Skin epidermis (tissue), 12 donors: ENCODE measurements at regions not wholly inside any gene's neighbourhood (a gene's known extent, or its start where the extent isn't known, plus 50 kb on each side); places are given as distances from the start of the nearest gene placed in this dataset.

Source experiments
- H3K27ac ChIP-seq, 21 experiments: fragments of 200-600 bp; sonication (generic) in 11 of 21; one replicate each; pipeline ENCODE4 v1.5.0; 2020; ENCODE audit warnings: mild to moderate bottlenecking in 3 of 21, inconsistent platforms in 2 of 21, moderate library complexity in 2 of 21
- H3K4me3 ChIP-seq, 7 experiments: fragments of 200-600 bp; sonication (generic) in 2 of 7; one replicate each; pipeline ENCODE4 v1.5.0; 2020; ENCODE audit warnings: inconsistent platforms in 2 of 7, mild to moderate bottlenecking in 2 of 7, moderate library complexity in 1 of 7

DNA sequence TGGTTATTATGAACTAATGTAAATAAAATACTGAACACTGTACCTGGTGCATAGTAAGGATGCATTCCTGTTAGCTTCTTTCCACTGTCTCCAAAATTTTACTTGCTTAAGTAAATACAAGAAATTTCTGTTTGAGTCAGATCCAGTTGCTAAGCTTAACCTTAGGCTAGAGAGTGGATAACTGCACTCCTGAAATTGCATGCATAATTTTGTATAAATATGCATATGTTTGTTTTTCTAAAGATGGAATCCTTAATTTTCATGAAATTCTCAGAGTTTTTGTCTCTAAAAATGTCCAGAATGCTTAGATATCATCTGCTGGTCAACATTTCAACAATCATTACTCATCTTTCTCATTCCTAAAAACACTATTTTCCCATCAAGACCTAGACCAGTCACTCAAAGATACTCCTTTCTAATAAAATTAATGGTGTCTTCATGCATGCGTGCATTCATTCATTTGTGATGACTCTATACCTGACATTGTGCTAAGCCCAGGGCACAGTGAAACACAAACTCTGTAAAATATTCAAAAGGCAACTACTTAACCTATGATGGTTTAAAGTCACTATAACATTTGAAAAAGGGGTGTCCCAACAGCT lies 284.8 kb downstream of the SEC61B start:
- H3K4me3 ChIP-seq, result no peak overlapping the region
- no peak overlapping the region for H3K27ac ChIP-seq

DNA sequence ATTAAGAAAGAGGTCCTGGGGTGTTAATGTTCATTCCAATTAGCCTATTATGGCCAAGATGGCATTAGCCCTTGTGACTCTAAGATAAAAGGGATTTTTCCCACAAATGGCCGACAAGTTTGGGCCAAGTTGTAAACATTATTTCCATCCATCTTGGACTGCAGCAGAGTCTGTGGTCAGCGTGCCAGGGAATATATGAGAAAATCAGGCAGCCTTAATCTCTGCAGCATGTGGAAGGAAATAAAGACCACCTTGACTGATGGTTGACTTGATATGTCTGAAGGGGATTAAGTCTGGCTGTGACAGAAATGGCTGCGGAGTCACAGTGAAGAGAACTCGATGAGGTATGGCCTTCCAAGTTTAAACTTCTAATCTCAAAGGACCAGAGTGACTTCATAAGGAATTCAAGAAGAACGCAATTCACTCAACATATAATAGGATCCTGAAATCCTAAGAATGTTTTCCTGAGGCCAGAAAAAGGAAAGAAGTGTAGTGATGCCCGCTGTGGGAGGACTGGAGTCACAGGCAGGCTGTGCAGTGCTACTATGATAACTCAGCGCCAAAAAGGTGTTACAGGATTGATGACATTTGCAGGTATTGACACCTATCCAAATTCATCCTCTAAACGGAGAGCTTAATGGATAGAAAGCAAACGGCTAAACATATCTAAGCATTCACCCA lies 287.1 kb downstream of the SEC61B start:
- H3K4me3 ChIP-seq, result no peak overlapping the region

DNA sequence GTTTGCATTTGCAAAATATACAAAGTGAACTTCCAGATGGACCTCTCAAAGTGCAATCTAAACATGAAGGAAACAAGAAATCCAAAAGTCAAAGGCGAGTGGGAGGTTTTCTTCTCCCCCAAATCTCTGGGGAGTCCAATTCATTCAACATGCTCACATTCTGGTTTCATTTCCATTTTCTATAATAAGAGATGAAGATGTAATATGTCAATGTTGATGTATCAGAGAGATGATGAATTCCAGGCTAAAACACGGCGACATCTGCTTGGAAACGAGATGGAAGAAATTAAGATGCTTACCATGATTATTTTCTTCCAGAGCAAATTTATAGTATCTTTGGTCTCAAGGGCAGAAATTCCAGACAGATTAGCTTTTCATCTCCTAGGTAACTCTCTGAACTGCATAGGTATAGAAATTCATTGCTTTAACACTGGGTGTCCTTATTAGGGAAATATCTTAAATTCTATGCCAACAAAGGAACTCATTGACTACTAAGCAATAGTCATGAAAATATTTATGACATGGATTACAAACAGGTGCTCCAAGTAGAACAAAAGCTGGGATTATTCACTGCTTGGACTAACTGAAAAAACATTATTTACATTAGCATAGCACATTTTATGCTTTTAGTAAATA lies 287.9 kb downstream of the SEC61B start:
- Histone ChIP-seq H3K4me3 (no peak overlapping the region), H3K27ac (no peak overlapping the region)

More for the DNA sequence above, 287.1 kb downstream of the SEC61B start:
- H3K27ac ChIP-seq, result no peak overlapping the region

DNA sequence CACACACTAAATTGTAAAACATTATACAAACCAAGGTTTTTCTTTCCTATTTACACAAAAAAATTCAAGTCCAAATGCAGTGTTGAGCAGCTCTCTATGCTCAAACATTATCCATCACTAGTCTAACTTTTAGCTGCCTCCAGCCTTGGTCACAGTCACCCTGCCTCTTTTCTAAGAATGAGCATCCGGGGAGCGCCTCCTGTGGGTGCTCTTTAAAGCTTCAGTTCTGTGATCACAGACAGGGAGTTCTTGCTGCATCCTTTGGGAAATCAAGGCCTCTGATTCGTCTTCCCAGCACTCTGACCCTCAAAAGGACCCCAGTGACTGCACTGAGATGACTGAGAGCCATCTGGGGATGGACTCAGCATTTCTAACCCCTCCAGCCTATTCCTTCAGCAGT lies 289.6 kb downstream of the SEC61B start:
- Histone ChIP-seq H3K4me3 (no peak overlapping the region), H3K27ac (no peak overlapping the region)

DNA sequence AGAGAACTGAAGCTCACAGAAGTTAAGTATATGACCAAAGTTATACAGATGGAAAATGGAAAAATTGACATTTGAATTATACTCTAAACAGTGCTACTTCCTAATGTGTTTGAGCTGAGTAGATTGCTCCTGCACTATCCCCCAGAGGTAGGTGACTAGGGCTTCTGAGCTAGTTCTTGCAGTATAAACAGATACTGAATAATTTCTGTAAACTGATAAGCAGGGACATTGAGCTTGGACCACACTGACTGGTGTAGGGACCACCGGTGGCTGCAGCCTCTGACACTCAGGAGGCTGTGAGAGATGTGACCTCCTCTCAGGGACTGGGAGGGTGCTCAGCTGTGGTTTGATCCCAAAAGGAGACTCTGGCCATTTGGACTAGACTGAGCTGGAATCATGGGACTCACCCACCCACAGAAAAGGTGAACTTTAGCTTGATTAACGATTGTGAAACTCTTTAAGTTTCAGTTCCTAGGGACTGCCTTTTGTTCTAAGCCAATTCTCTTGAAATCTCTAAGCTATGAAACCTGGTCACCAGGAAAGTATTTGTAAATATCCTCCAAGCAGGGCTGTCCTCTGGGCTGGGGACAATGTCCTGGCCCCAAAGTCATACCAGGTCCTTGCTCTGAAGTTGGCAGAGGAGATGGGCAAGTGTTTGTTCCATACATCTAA lies 291.5 kb downstream of the SEC61B start:
- Histone ChIP-seq H3K4me3 (no peak overlapping the region), H3K27ac (no peak overlapping the region)

DNA sequence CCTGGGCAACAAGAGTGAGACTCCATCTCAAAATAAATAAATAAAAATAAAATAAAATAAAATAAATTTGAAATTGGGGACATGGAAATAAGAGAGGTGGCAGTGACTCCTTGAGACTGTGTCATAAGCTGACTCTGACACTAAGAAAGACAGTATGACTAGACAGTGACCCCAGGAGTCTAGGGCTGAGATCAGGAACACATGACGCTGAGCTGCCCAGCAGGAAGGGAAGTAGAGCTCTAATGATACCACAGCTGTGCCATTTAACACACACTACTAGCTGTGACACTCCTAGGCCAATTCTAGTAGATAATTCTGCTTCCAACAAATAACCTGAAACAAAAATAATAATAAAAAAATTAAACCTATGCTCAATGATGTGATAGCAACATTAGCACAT lies 293.0 kb downstream of the SEC61B start:
- Histone ChIP-seq H3K27ac (no peak overlapping the region), H3K4me3 (no peak overlapping the region)

DNA sequence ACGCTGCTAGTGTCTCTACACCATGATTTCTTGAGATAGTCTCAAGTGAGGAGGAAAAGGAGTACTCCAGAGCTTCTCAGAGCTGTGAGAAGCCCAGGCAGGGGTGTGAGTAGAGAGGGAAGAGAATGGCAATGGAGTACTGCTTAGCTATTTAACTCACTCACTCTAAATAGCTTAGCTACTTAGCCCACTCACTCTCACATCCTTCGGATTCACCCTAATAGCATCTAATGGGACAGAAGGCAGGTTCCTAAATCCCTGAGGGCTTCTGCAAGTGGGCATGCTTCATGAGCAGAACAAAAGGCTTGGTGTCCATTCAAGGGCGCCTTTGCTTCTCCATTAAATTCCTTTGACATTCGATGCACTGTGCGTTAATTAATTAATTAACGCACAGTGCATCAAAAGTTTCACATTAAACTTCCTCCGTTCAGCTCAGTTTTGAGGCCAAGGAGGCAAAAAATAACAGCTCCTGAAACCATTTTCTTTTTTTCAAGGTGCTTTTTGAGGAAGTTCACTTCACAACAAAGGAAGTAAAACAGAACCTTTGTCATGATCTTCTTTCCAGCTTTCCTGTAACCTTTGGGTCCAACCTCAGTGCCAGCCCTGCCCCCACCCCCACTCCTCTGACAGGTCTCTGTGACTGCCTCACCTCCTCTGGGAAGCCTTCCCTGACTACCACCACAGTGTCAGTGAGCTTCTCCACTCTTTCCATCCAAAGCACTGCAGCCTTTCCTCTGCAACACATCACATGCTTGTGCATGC lies 294.0 kb downstream of the SEC61B start:
- Histone ChIP-seq H3K4me3 (no peak overlapping the region), H3K27ac (peak overlapping the region in 2 of 21 experiments; percentile 33 to 47)

DNA sequence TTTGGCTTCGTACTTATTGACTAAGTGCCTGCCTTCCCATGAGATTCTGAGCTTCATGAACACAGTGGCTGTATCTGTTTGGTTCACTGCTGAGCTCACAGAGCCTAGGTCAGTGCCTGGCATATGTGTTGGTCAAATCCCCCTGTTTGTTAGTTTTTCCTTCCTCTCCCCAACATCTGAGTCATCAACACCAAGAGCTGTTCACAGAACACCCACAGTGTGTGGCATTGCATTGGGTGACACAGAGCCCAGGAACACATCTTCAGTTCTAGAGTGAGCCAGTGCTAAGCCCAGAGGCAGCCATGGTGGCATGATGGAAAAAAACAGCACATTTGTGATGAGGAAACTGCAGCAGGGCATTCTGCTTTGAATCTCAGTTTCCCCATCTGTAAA lies 294.6 kb downstream of the SEC61B start:
- Histone ChIP-seq H3K27ac (no peak overlapping the region), H3K4me3 (no peak overlapping the region)

DNA sequence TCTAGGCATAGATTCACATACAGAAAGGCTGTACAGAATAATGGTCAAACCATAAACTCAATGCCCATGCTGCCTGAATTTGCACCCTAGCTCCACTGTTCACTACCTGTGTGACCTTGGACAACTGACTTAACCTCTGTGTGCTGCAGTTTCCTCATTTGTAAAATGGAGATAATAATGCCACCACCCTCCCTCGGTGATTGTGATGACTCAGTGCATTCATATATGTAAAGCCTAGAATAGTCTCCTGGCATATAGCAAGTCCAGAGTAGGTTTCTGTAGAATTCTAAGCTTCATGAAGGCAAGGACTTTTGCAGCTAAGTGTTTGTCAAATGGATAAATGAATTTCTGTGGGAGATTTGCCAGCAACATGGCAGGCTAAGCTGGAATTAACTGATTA lies 297.8 kb upstream of the NR4A3 start:
- Histone ChIP-seq H3K4me3 (no peak overlapping the region), H3K27ac (no peak overlapping the region)

DNA sequence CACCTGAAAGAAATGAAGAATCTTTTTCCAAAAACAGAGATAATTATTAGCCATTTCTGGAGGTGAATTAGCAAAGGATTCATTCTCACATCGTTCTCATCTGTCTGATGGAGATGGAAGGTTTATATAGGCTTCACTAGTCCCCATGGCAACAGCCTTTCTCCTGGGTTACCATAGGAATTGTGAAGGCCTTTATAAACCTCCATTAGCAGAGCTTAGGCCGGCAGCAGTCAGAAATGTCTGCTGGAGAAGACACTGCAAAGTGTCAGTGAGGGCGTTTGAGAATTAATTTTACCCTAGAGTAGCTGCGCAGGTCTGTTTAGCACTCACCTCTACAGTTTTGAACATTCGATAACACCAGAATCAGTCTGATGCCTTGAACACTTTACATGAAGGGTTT lies 290.4 kb upstream of the NR4A3 start:
- H3K27ac ChIP-seq, result no peak overlapping the region
- H3K4me3 ChIP-seq, result no peak overlapping the region

DNA sequence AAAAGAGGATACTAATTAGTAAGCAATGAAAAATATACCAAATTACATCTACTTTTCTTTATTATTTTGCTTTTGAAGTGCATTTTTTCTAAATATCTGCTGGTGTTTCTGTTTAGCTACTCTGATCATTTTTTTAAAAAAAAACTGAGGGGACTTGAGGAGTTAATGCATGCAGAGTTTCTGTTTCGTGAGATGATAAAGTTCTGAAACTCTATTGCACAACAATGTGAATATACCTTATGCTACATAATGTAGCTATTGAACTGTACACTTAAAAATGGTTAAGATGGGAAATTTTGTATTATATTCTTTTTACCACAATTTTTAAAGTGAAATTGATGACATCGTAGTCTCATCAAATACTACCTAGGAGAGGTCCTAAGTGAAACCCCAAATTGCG lies 288.3 kb upstream of the NR4A3 start:
- H3K4me3 ChIP-seq, result no peak overlapping the region

DNA sequence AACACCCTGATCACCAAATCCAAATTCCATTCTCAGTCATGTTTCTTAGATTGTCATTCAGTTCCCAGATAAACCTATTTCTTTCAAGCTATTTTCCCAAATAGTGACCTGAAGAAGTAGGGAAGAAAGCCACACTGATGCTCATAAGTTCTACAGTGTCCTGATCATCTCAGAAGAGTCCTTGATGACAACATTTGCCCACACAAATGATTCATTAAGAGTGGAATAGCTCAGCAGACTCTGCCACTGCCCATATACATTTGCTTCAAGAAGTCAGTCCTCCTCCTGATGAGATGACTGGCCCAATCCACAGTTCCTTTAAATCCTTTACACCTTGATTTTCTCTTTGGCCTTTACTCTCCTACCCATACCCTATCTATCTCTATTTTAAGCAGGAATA lies 283.7 kb upstream of the NR4A3 start:
- Histone ChIP-seq H3K27ac (no peak overlapping the region), H3K4me3 (no peak overlapping the region)

More for the DNA sequence above, 288.3 kb upstream of the NR4A3 start:
- H3K27ac ChIP-seq, result no peak overlapping the region

DNA sequence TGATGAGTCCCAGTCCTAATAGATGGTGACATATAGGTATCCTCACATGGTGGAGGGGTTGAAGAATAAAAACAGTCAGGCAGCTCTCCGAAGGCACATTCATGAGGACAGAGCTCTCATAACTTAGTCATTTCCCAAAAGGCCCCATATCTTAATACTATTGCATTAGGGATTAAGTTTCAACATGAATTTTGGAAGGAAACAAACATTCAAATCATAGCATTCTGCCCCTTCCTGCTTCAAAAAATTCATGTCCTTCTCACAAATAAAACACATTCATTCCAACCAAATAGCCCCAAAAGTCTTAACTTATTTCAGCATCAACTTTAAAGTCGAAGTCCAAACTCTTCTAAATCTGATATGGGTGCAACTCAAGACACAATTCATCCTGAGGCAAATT lies 277.2 kb upstream of the NR4A3 start:
- Histone ChIP-seq H3K27ac (no peak overlapping the region), H3K4me3 (no peak overlapping the region)

DNA sequence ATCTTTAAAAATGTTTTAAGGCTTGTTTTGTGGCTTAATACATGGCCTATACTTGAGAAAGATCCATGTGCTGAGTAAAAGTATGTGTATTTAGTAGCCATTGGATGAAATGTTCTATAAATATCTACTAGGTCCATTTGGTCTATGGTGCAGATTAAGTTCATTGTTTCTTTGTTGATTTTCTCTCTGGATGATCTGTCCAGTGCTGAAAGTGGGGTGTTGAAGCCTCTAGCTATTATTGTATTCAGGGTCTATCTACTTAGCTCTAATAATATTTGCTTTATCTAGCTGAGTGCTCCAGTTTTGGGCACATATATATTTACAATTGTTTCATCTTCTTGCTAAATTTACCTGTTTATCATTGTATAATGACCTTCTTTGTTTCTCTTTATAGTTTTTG lies 272.2 kb upstream of the NR4A3 start:
- Histone ChIP-seq H3K27ac (no peak overlapping the region), H3K4me3 (no peak overlapping the region)

DNA sequence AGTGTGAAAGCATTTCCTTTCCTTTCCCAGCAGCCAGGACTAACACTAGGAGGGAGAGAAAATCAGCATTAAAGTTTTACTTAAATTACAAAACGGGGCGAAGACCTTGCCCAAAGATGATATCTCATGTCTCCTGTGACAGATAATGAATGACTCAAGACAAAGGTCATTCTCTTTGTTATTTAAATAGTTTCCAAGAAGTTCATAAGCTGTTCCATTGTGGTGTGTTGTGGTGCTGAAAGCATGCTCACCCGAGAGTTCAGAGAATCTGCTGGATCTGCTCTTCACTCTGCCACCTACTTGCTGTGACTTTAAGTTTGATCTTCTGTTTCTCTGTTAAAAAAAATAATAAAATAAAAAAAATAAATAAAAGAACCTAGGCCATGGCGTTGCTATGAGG lies 265.9 kb upstream of the NR4A3 start:
- Histone ChIP-seq H3K27ac (no peak overlapping the region), H3K4me3 (no peak overlapping the region)

DNA sequence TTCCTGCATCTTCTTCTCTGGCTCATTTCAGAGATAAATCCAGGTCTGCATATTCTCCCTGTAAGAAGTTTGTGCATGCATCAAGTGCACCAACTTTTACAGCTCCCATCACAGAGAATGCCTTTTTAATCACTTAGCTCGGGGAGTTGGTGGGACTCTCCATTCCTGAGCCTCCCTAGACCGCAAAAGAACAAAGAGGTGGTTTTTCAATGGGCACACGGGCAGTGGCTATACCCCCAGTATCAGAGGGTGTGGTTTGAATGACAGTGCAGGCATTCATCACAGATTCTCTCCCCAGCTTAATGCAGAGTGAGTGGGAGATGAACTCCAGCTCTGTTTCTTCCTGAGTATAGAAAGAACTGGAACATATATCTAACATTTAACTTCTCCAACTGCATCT lies 264.7 kb upstream of the NR4A3 start:
- no peak overlapping the region for H3K4me3 ChIP-seq
- no peak overlapping the region for H3K27ac ChIP-seq

DNA sequence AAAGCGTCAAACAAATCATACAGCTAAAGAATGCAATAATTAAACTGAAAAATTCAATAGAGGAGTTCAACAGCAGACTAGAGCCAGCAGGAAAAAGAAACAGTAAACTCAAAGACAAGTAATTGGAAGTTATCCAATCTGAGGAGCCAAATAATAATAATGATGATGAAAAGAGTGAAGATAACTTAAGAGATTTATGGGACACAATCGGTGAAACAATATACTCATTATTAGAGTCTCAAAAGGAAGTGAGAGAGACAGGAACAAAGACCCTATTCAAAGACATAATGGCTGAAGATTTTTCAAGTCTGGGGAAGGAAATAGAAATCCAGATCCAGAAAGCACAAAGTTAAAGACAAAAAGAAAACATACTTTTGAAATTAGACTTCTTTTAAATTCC lies 263.9 kb upstream of the NR4A3 start:
- Histone ChIP-seq H3K27ac (no peak overlapping the region), H3K4me3 (no peak overlapping the region)

DNA sequence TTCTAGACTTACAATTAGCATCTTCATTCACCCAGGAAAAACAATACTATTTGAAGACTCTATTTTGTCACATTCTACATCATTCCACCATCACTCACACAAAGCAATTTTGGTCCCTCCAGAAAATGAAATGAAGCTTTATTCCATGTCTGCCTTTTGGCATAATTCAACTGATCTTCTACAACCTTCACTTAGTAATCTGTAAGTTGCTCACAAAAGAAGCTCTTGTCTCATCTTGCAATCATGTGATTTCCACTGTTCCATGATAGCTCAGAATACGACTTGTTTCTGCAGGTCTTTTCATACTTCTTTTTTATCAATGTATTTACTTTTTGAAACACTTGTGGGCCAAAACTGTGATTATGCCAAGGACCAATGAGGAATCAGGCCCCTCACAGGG lies 261.9 kb upstream of the NR4A3 start:
- Histone ChIP-seq H3K4me3 (no peak overlapping the region), H3K27ac (no peak overlapping the region)

DNA sequence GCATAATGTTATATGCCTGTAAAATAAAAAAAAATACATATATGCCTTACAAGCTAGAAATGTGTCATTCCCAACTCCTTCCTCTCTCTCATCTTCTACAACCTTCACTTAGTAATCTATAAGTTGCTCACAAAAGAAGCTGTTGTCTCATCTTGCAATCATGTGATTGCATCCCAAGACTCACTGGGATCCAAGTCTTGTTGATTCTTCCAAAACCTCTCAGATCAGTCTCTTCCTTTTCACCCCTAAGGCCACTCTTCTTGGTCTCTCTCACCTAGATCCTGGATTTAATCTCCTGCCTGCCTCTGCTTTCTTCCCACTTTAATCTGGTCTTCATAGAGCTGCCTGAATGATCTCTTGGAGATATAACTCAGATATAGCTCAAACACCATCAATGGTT lies 261.1 kb upstream of the NR4A3 start:
- Histone ChIP-seq H3K4me3 (no peak overlapping the region), H3K27ac (no peak overlapping the region)

DNA sequence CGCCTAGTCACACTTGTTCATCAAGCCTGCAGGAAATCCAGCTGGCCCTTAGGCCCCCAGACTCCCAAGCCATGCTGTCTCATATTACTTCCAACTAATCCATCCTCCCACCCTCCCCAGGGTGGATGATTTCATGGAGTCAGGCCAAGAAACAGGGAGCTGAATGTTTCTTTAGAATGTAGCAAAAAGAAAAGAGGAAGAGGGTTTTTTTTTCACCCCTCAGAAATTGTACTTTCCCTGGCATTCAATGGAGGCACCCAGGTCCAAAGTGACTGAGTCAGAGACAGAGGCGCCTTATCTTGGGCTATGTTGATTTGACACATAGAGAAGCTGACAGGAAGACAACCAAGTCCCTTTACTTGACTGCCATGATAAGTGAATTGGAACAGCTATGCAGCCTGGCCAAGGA lies 260.2 kb upstream of the NR4A3 start:
- Histone ChIP-seq H3K27ac (no peak overlapping the region), H3K4me3 (no peak overlapping the region)
